Brain microvascular endothelial cell (primary cell): ENCODE measurements at regions not wholly inside any gene's neighbourhood (a gene's known extent, or its start where the extent isn't known, plus 50 kb on each side); places are given as distances from the start of the nearest gene placed in this dataset.

Experiments
- DNase-seq: peaks from one replicate; pipeline ENCODE4 v3.0.0-alpha.2; 2020
- H3K27ac ChIP-seq: fragments of 250-450 bp; sonication (Bioruptor Pico); 2 replicates; pipeline ENCODE4 v1.5.1; 2020; ENCODE audit warnings: mild to moderate bottlenecking, moderate library complexity
- H3K27me3 ChIP-seq: fragments of 250-450 bp; sonication (Bioruptor Pico); replicated peaks from 2 replicates; pipeline ENCODE4 v1.5.1; 2020; ENCODE audit warnings: mild to moderate bottlenecking
- H3K36me3 ChIP-seq: fragments of 250-450 bp; sonication (Bioruptor Pico); replicated peaks from 2 replicates; pipeline ENCODE4 v1.5.1; 2020; ENCODE audit warnings: mild to moderate bottlenecking
- H3K4me3 ChIP-seq: 2 replicates; pipeline ENCODE4 v1.5.1; 2011; ENCODE audit warnings: low read depth, mild to moderate bottlenecking, control low read depth, low read length, moderate library complexity
- in situ Hi-C: cut with HindIII; loops from 2 replicates; pipeline ENCODE4 v1.10.0; 2017; ENCODE audit warnings: low sequenced_read_pairs, low pct_ligation_motif_present
- TF ChIP-seq, protein P1 (sequence below): IDR thresholded peaks from 2 replicates; pipeline ENCODE4 v1.5.1; 2011; ENCODE audit warnings: low read depth, mild to moderate bottlenecking, moderate library complexity, low read length, control low read depth, inconsistent platforms; ENCODE audit errors: missing control alignments

GRCh38 chr3:109852283-109852682, 514.9 kb upstream of the DPPA4 start:
- DNase-seq: no peak
- Histone ChIP-seq H3K27me3 (no peaks in the 10 kb centered on the region), H3K36me3 (no peaks in the 10 kb centered on the region), H3K4me3 (no peak overlapping the region), H3K27ac (no peak overlapping the region)
- TF ChIP-seq, protein P1, sequence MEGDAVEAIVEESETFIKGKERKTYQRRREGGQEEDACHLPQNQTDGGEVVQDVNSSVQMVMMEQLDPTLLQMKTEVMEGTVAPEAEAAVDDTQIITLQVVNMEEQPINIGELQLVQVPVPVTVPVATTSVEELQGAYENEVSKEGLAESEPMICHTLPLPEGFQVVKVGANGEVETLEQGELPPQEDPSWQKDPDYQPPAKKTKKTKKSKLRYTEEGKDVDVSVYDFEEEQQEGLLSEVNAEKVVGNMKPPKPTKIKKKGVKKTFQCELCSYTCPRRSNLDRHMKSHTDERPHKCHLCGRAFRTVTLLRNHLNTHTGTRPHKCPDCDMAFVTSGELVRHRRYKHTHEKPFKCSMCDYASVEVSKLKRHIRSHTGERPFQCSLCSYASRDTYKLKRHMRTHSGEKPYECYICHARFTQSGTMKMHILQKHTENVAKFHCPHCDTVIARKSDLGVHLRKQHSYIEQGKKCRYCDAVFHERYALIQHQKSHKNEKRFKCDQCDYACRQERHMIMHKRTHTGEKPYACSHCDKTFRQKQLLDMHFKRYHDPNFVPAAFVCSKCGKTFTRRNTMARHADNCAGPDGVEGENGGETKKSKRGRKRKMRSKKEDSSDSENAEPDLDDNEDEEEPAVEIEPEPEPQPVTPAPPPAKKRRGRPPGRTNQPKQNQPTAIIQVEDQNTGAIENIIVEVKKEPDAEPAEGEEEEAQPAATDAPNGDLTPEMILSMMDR: no peak
- in situ Hi-C loops: no loop called here

DNA sequence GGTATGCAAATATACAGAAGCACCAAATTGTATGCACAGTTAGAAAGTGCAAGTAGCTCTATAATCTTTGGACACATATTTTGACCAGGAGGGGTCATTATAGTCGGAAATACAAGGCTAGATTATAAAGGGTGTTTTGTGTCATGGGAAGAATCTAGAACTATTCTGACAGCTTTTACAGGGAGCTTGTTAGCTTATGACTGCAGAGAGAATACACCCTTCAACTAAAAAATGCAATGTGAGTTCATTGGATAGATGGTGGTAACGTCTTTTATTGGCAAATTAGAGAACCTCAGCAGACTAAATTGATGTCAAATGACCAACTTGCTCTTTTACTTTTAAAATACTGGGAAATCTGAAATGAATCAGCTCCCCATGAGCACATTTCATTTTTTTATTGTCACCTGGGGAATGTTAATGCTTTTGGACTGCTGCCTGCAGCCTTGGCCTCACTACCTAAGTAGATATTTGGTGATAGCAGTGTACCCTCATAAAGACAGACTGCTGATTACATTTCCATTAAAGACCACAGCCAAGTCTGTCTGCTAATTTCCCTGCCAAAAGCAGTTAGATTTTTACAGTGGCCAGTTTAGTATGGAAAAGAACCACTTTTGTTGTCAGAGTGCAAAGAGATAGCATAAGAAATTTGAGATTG, 515.9 kb upstream of the DPPA4 start:
- H3K27ac ChIP-seq: no peak overlapping the region
- no peak overlapping the region for H3K4me3 ChIP-seq
- no peak for DNase-seq
- TF ChIP-seq, protein P1: no peak
- no peaks in the 10 kb centered on the region for H3K36me3 ChIP-seq
- in situ Hi-C loops: no loop called here
- no peaks in the 10 kb centered on the region for H3K27me3 ChIP-seq

GRCh38 chr3:109863701-109864100, 526.4 kb upstream of the DPPA4 start:
- DNase-seq: no peak
- no peak overlapping the region for H3K4me3 ChIP-seq
- no peak overlapping the region for H3K27ac ChIP-seq
- TF ChIP-seq, protein P1: no peak
- no peaks in the 10 kb centered on the region for H3K36me3 ChIP-seq
- H3K27me3 ChIP-seq: no peaks in the 10 kb centered on the region
- in situ Hi-C loops: no loop called here

- H3K27me3 ChIP-seq: no peaks in the 10 kb centered on the region
- no peak overlapping the region for H3K27ac ChIP-seq
- TF ChIP-seq, protein P1: no peak
- H3K4me3 ChIP-seq: no peak overlapping the region
- in situ Hi-C loops: no loop called here
- no peak for DNase-seq
- no peaks in the 10 kb centered on the region for H3K36me3 ChIP-seq
Observed at GRCh38 chr3:109864452-109864851, 527.1 kb upstream of the DPPA4 start.

GRCh38 chr3:109869586-109869985, 532.2 kb upstream of the DPPA4 start:
- in situ Hi-C loops: no loop called here
- H3K27me3 ChIP-seq: no peaks in the 10 kb centered on the region
- H3K27ac ChIP-seq: no peak overlapping the region
- H3K4me3 ChIP-seq: no peak overlapping the region
- no peak for DNase-seq
- H3K36me3 ChIP-seq: no peaks in the 10 kb centered on the region
- TF ChIP-seq, protein P1: no peak
